Spleen (tissue), 11 donors: ENCODE measurements at regions not wholly inside any gene's neighbourhood (a gene's known extent, or its start where the extent isn't known, plus 50 kb on each side); places are given as distances from the start of the nearest gene placed in this dataset.
A peak's percentile ranks its signal among the peaks of the same experiment; 100 is the strongest.

Experiments
- DNase-seq: peaks from one replicate; pipeline ENCODE4 v3.0.0-alpha.2; 2020
- H3K27ac ChIP-seq, 8 donors: fragments of 200-600 bp; sonication (generic) in 7 of 8; 1 replicate in 4 of 8; 2 replicates in 4 of 8; pipeline versions ENCODE4 v1.5.0 to v1.8.0; 2016 to 2021; ENCODE audit warnings: inconsistent platforms in 4 of 8, mild to moderate bottlenecking in 4 of 8, moderate library complexity in 1 of 8
- H3K27me3 ChIP-seq, 7 donors: fragments of 200-600 bp; sonication (generic) in 6 of 7; replicated peaks in 1 of 7; 1 replicate in 4 of 7; 2 replicates in 3 of 7; pipeline versions ENCODE4 v1.5.0 to v1.8.0; 2016 to 2021; ENCODE audit warnings: inconsistent platforms in 3 of 7, mild to moderate bottlenecking in 1 of 7
- H3K36me3 ChIP-seq, 6 donors: fragments of 200-600 bp; sonication (generic) in 5 of 6; 1 replicate in 4 of 6; 2 replicates in 2 of 6; pipeline versions ENCODE4 v1.5.0 to v1.8.0; 2016 to 2021; ENCODE audit warnings: inconsistent platforms in 2 of 6
- H3K4me1 ChIP-seq, 6 donors: fragments of 200-600 bp; sonication (generic) in 5 of 6; 1 replicate in 3 of 6; 2 replicates in 3 of 6; pipeline versions ENCODE4 v1.5.0 to v1.8.0; 2016 to 2021; ENCODE audit warnings: inconsistent platforms in 3 of 6
- H3K4me3 ChIP-seq, 8 donors: fragments of 200-600 bp; sonication (generic) in 7 of 8; 1 replicate in 4 of 8; 2 replicates in 4 of 8; pipeline versions ENCODE4 v1.5.0 to v1.8.0; 2016 to 2021; ENCODE audit warnings: inconsistent platforms in 4 of 8, mild to moderate bottlenecking in 4 of 8, moderate library complexity in 2 of 8
- H3K9me3 ChIP-seq, 8 donors: fragments of 200-600 bp; sonication (generic) in 7 of 8; 1 replicate in 4 of 8; 2 replicates in 4 of 8; pipeline versions ENCODE4 v1.5.0 to v1.8.0; 2016 to 2021; ENCODE audit warnings: inconsistent platforms in 4 of 8
- CTCF ChIP-seq, 11 experiments: fragments of 200-600 bp in 7 of 11; fragments of 450-650 bp in 4 of 11; sonication (generic) in 4 of 11; IDR thresholded peaks in 8 of 11; conservative IDR thresholded peaks in 3 of 11; 1 replicate in 7 of 11; 2 replicates in 4 of 11; pipeline versions ENCODE4 v1.4.0 to v1.8.0; 2016 to 2021; ENCODE audit warnings: antibody characterized with exemption in 11 of 11, inconsistent platforms in 4 of 11, mild to moderate bottlenecking in 1 of 11
- POLR2A ChIP-seq, 3 donors: fragments of 450-650 bp; IDR thresholded peaks; one replicate each; pipeline ENCODE4 v1.5.1; 2017; ENCODE audit warnings: antibody characterized with exemption in 3 of 3, mild to moderate bottlenecking in 1 of 3
- POLR2AphosphoS5 ChIP-seq, 3 donors: sonication (generic); formaldehyde crosslinking; IDR thresholded peaks; one replicate each; pipeline ENCODE4 v1.5.1; 2017; ENCODE audit warnings: antibody characterized with exemption in 3 of 3
- WGBS, 5 donors: extraction: QIAGEN DNeasy Blood & Tissue Kit in 3 of 5; methylation state at CpG; one replicate each; pipeline versions ENCODE4 v1.1.5 to v1.1.7; 2013 to 2018; 5-methylcytosine and 5-hydroxymethylcytosine counted together
- intact Hi-C: fragments of 100-400 bp; cut with DNase I; formaldehyde crosslinking; loops from one replicate; pipeline ENCODE4 v1.15.0; 2023; ENCODE audit warnings: low total_unique reads
- donor health status: healthy with polysubstance abuse.
- donor health status: DM: no; HTN: no; CAD: no; lungs with moderate emphysema.
- donor health status: DM: no; HTN: no; CAD: no.
- donor health status: Bipolar disorder and iron deficiency.
- donor health status: healthy.
- donor health status: DM: no; HTN: no; CAD: no.
- donor health status: DM: yes; HTN: yes; CAD: no.

DNA sequence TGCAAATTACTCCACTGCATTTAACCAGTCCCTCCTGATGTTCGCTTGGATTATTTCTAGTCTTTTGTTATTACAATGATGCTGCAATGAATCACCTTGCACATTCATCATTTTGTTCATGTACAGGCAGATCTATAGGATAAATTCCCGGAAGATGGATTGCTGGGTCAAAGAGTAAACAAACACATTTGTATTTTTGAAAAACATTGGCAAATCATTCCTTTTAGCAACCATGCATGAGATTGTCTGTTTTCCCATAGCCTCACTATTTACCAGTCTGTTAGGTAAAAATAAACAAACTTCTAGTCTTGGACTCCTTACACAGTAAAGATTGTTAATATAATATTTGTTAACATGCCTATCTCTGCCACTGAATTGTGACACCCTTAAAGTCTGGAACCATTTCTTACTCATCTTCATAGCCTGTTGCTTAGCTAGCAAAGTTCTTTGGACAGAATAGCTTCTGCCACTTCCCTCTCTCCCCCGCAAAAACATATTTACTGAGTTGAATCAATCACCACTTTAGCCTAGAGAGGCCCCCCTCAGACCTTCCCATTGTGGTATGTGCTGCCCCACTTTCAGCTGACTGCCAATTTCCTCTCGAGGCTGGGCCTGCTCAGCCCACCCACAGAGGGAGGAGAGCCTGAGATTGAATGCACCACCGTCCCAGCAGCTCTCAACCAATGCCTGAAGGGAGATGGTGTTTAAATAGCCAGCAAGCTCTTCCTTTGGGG lies 108.4 kb upstream of the ATXN3L start:
- no peak overlapping the region for H3K4me3 ChIP-seq
- intact Hi-C loops: no loop called here
- peaks cover 0 to 20% (median 0%) of the 10 kb centered on the region in 8 donors for H3K9me3 ChIP-seq
- 43 to 56% (median 48%) methylated on average over 4 to 5 of the region's 5 CpGs for WGBS, 5 donors
- TF ChIP-seq POLR2A (IDR thresholded peaks at IDR 0.05): no peak
- TF ChIP-seq CTCF (IDR thresholded peaks at IDR 0.05 in 8 of 11, conservative IDR thresholded peaks at IDR 0.05 in 3 of 11): no peak
- peak in 1 of 3 donors; percentile 18 for TF ChIP-seq POLR2AphosphoS5 (IDR thresholded peaks at IDR 0.05)
- H3K27me3 ChIP-seq: no peaks in the 10 kb centered on the region
- peak; percentile 68 for DNase-seq
- no peaks in the 10 kb centered on the region for H3K36me3 ChIP-seq
- peak overlapping the region in 4 of 8 donors; percentile 23 to 57 (median 46) for H3K27ac ChIP-seq
- peaks cover 0 to 14% (median 0%) of the 10 kb centered on the region in 6 donors for H3K4me1 ChIP-seq

DNA sequence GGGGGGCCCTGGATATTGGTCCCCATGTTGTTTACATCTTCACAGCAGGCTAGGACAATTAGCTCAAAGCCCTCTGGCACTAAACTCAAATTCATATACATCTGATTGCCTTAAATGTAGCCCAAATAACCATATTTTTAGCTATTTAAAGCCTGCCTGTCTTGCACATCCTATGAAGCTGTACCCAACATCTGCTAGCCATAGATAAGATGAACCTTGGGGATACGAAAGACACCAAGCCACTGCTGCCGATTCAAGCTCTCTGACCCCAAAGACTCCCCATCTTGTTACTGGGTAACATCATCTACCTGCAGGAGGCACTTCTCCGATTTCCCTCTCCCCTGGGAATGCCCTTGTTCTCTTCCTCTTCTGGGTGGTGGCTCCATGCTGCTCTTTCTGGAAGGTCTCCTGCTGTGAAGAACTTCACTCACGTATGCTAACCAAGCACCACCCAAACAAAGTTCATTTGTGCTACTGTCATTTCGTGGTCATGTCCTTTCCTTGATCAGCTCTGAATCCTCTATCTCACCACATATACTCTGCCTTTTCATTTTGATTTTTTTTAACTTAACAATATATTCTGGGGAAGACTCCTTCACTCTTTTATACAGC lies 107.7 kb upstream of the ATXN3L start:
- H3K9me3 ChIP-seq: peaks cover 0 to 20% (median 0%) of the 10 kb centered on the region in 8 donors
- no peaks in the 10 kb centered on the region for H3K36me3 ChIP-seq
- WGBS, 5 donors: 55 to 79% (median 71%) methylated on average over 5 of the region's 5 CpGs
- H3K27ac ChIP-seq: peak overlapping the region in 1 of 8 donors; percentile 44
- H3K4me3 ChIP-seq: no peak overlapping the region
- no peak for DNase-seq
- intact Hi-C loops: no loop called here
- peaks cover 0 to 14% (median 0%) of the 10 kb centered on the region in 6 donors for H3K4me1 ChIP-seq
- H3K27me3 ChIP-seq: no peaks in the 10 kb centered on the region
- TF ChIP-seq POLR2AphosphoS5 (IDR thresholded peaks at IDR 0.05) (no peak), POLR2A (IDR thresholded peaks at IDR 0.05) (no peak), CTCF (IDR thresholded peaks at IDR 0.05 in 8 of 11, conservative IDR thresholded peaks at IDR 0.05 in 3 of 11) (no peak)

- DNase-seq: no peak
- Histone ChIP-seq H3K4me3 (no peak overlapping the region), H3K27ac (peak overlapping the region; percentile 26 to 78 (median 58)), H3K9me3 (peaks cover 0 to 11% (median 0%) of the 10 kb centered on the region in 8 donors), H3K27me3 (peaks cover 0 to 5% (median 0%) of the 10 kb centered on the region in 7 donors), H3K4me1 (peaks cover 0 to 6% (median 0%) of the 10 kb centered on the region in 6 donors), H3K36me3 (no peaks in the 10 kb centered on the region)
- intact Hi-C loops: no loop called here
- whole genome bisulfite sequencing, 5 donors: 67 to 82% (median 73%) methylated on average over 4 of the region's 4 CpGs
- TF ChIP-seq POLR2A (IDR thresholded peaks at IDR 0.05) (no peak), POLR2AphosphoS5 (IDR thresholded peaks at IDR 0.05) (peak in 1 of 3 donors; percentile 10)
Observed at GRCh38 chrX:13420545-13421183, 100.8 kb upstream of the ATXN3L start.

- Histone ChIP-seq H3K4me1 (peaks cover 0 to 6% (median 0%) of the 10 kb centered on the region in 6 donors), H3K36me3 (no peaks in the 10 kb centered on the region), H3K27ac (peak overlapping the region in 7 of 8 donors; percentile 46 to 78 (median 69)), H3K27me3 (peaks cover 0 to 5% (median 0%) of the 10 kb centered on the region in 7 donors), H3K4me3 (peak overlapping the region in 1 of 8 donors; percentile 45), H3K9me3 (peaks cover 0 to 4% (median 0%) of the 10 kb centered on the region in 8 donors)
- TF ChIP-seq CTCF (IDR thresholded peaks at IDR 0.05 in 8 of 11, conservative IDR thresholded peaks at IDR 0.05 in 3 of 11) (no peak), POLR2AphosphoS5 (IDR thresholded peaks at IDR 0.05) (no peak), POLR2A (IDR thresholded peaks at IDR 0.05) (no peak)
- no peak for DNase-seq
- intact Hi-C loops: no loop called here
- WGBS, 5 donors: 73 to 88% (median 80%) methylated on average over 9 of the region's 9 CpGs
Observed at GRCh38 chrX:13419918-13420317, 100.1 kb upstream of the ATXN3L start.
